Nephron progenitor cell (in vitro differentiated cells): ENCODE measurements at regions not wholly inside any gene's neighbourhood (a gene's known extent, or its start where the extent isn't known, plus 50 kb on each side); places are given as distances from the start of the nearest gene placed in this dataset.

Experiments
- DNase-seq: peaks from one replicate; pipeline ENCODE4 v3.0.0; 2021
- H3K27ac Mint-ChIP-seq: 2 replicates; pipeline ENCODE4 v1.8.0; 2021; ENCODE audit warnings: mild to moderate bottlenecking, moderate library complexity, mixed read lengths
- H3K27me3 Mint-ChIP-seq: 2 replicates; pipeline ENCODE4 v1.8.0; 2021; ENCODE audit warnings: mild to moderate bottlenecking, low read depth, mixed read lengths; ENCODE audit not compliant: poor library complexity
- H3K36me3 Mint-ChIP-seq: 2 replicates; pipeline ENCODE4 v1.8.0; 2021; ENCODE audit warnings: low read depth, mixed read lengths
- H3K4me1 Mint-ChIP-seq: 2 replicates; pipeline ENCODE4 v1.8.0; 2021; ENCODE audit warnings: mixed read lengths
- H3K4me3 Mint-ChIP-seq: 2 replicates; pipeline ENCODE4 v1.8.0; 2021; ENCODE audit warnings: mild to moderate bottlenecking, moderate library complexity, mixed read lengths
- H3K9me3 Mint-ChIP-seq: 2 replicates; pipeline ENCODE4 v1.8.0; 2021; ENCODE audit warnings: mild to moderate bottlenecking, moderate library complexity, mixed read lengths
- CTCF ChIP-seq: fragments of 200-600 bp; sonication (generic); IDR thresholded peaks from 2 replicates; pipeline ENCODE4 v1.5.0; 2021; ENCODE audit warnings: antibody characterized with exemption

- no peaks in the 10 kb centered on the region for H3K9me3 Mint-ChIP-seq
- DNase-seq: no peak
- TF ChIP-seq CTCF: no peak
- H3K4me1 Mint-ChIP-seq: no peaks in the 10 kb centered on the region
- H3K27ac Mint-ChIP-seq: no peak overlapping the region
- no peaks in the 10 kb centered on the region for H3K36me3 Mint-ChIP-seq
- H3K27me3 Mint-ChIP-seq: peaks cover 13% of the 10 kb centered on the region
- no peak overlapping the region for H3K4me3 Mint-ChIP-seq
Observed at GRCh38 chr11:21625982-21626381, 566.9 kb upstream of the ANO5 start.

- no peaks in the 10 kb centered on the region for H3K9me3 Mint-ChIP-seq
Observed at GRCh38 chr11:21628641-21629040, 564.2 kb upstream of the ANO5 start.

GRCh38 chr11:21630934-21631478 lies 561.9 kb upstream of the ANO5 start:
- no peak for TF ChIP-seq CTCF
- no peaks in the 10 kb centered on the region for H3K9me3 Mint-ChIP-seq
- DNase-seq: no peak
- H3K27me3 Mint-ChIP-seq: peaks cover 7% of the 10 kb centered on the region
- H3K27ac Mint-ChIP-seq: no peak overlapping the region
- H3K4me1 Mint-ChIP-seq: no peaks in the 10 kb centered on the region
- H3K36me3 Mint-ChIP-seq: no peaks in the 10 kb centered on the region
- no peak overlapping the region for H3K4me3 Mint-ChIP-seq

More at GRCh38 chr11:21628641-21629040, 564.2 kb upstream of the ANO5 start:
- Mint-ChIP-seq H3K4me1 (no peaks in the 10 kb centered on the region), H3K27ac (no peak overlapping the region), H3K4me3 (no peak overlapping the region), H3K27me3 (peaks cover 13% of the 10 kb centered on the region), H3K36me3 (no peaks in the 10 kb centered on the region)
- no peak for TF ChIP-seq CTCF
- DNase-seq: no peak

GRCh38 chr11:21631991-21632390 lies 560.9 kb upstream of the ANO5 start:
- peaks cover 7% of the 10 kb centered on the region for H3K27me3 Mint-ChIP-seq
- no peaks in the 10 kb centered on the region for H3K9me3 Mint-ChIP-seq
- H3K36me3 Mint-ChIP-seq: no peaks in the 10 kb centered on the region
- no peak overlapping the region for H3K27ac Mint-ChIP-seq
- H3K4me3 Mint-ChIP-seq: no peak overlapping the region
- no peaks in the 10 kb centered on the region for H3K4me1 Mint-ChIP-seq
- no peak for DNase-seq
- no peak for TF ChIP-seq CTCF

- Mint-ChIP-seq H3K9me3 (no peaks in the 10 kb centered on the region), H3K4me1 (no peaks in the 10 kb centered on the region), H3K4me3 (no peak overlapping the region), H3K27me3 (peaks cover 4% of the 10 kb centered on the region), H3K27ac (no peak overlapping the region), H3K36me3 (no peaks in the 10 kb centered on the region)
- no peak for TF ChIP-seq CTCF
- DNase-seq: no peak
Observed at GRCh38 chr11:21634491-21634890, 558.4 kb upstream of the ANO5 start.

- H3K36me3 Mint-ChIP-seq: no peaks in the 10 kb centered on the region
- no peak for TF ChIP-seq CTCF
- no peaks in the 10 kb centered on the region for H3K9me3 Mint-ChIP-seq
- no peaks in the 10 kb centered on the region for H3K4me1 Mint-ChIP-seq
- DNase-seq: no peak
- peaks cover 3% of the 10 kb centered on the region for H3K27me3 Mint-ChIP-seq
- H3K4me3 Mint-ChIP-seq: no peak overlapping the region
- no peak overlapping the region for H3K27ac Mint-ChIP-seq
Observed at GRCh38 chr11:21634956-21635355, 557.9 kb upstream of the ANO5 start.
